Mesothelial cell of epicardium (in vitro differentiated cells): ENCODE measurements at regions not wholly inside any gene's neighbourhood (a gene's known extent, or its start where the extent isn't known, plus 50 kb on each side); places are given as distances from the start of the nearest gene placed in this dataset.

Experiments
- DNase-seq, 2 experiments: peaks; one replicate each; pipeline ENCODE4 v3.0.0; 2021; ENCODE audit warnings: low spot score in 2 of 2; ENCODE audit not compliant: unreplicated experiment in 2 of 2
- H3K27ac Mint-ChIP-seq: 2 replicates; pipeline ENCODE4 v1.8.0; 2021; ENCODE audit warnings: mixed read lengths
- H3K27me3 Mint-ChIP-seq: 2 replicates; pipeline ENCODE4 v1.8.0; 2021; ENCODE audit warnings: low read depth, mixed read lengths
- H3K36me3 Mint-ChIP-seq: 2 replicates; pipeline ENCODE4 v1.8.0; 2021; ENCODE audit warnings: mixed read lengths
- H3K4me1 Mint-ChIP-seq: 2 replicates; pipeline ENCODE4 v1.8.0; 2021; ENCODE audit warnings: mixed read lengths
- H3K4me3 Mint-ChIP-seq: 2 replicates; pipeline ENCODE4 v1.8.0; 2021; ENCODE audit warnings: mild to moderate bottlenecking, moderate library complexity, mixed read lengths
- H3K9me3 Mint-ChIP-seq: 2 replicates; pipeline ENCODE4 v1.8.0; 2021; ENCODE audit warnings: mixed read lengths
- CTCF ChIP-seq: fragments of 200-600 bp; sonication (generic); IDR thresholded peaks from one replicate; pipeline ENCODE4 v1.5.0; 2021; ENCODE audit warnings: antibody characterized with exemption; ENCODE audit not compliant: unreplicated experiment

GRCh38 chr1:81712425-81712824 is 88.3 kb upstream of the ADGRL2 start:
- Mint-ChIP-seq H3K4me3 (no peak overlapping the region), H3K27ac (no peak overlapping the region), H3K4me1 (peaks cover 20% of the 10 kb centered on the region), H3K27me3 (peaks cover 5% of the 10 kb centered on the region), H3K9me3 (no peaks in the 10 kb centered on the region), H3K36me3 (no peaks in the 10 kb centered on the region)
- TF ChIP-seq CTCF: no peak
- no peak for DNase-seq

- H3K9me3 Mint-ChIP-seq: no peaks in the 10 kb centered on the region
- no peak for TF ChIP-seq CTCF
- H3K4me3 Mint-ChIP-seq: no peak overlapping the region
- no peak overlapping the region for H3K27ac Mint-ChIP-seq
- no peaks in the 10 kb centered on the region for H3K27me3 Mint-ChIP-seq
- no peaks in the 10 kb centered on the region for H3K36me3 Mint-ChIP-seq
- H3K4me1 Mint-ChIP-seq: peaks cover 33% of the 10 kb centered on the region
- DNase-seq: no peak
These were observed 89.9 kb upstream of the ADGRL2 start for GRCh38 chr1:81710857-81711256.

GRCh38 chr1:81708250-81708649 is 92.5 kb upstream of the ADGRL2 start:
- no peaks in the 10 kb centered on the region for H3K9me3 Mint-ChIP-seq
- no peak overlapping the region for H3K27ac Mint-ChIP-seq
- no peak for TF ChIP-seq CTCF
- no peaks in the 10 kb centered on the region for H3K36me3 Mint-ChIP-seq
- peaks cover 34% of the 10 kb centered on the region for H3K4me1 Mint-ChIP-seq
- H3K27me3 Mint-ChIP-seq: no peaks in the 10 kb centered on the region
- no peak for DNase-seq
- no peak overlapping the region for H3K4me3 Mint-ChIP-seq

- Mint-ChIP-seq H3K4me1 (peaks cover 39% of the 10 kb centered on the region), H3K27me3 (no peaks in the 10 kb centered on the region), H3K36me3 (no peaks in the 10 kb centered on the region), H3K27ac (no peak overlapping the region), H3K9me3 (no peaks in the 10 kb centered on the region), H3K4me3 (no peak overlapping the region)
- TF ChIP-seq CTCF: no peak
- DNase-seq: no peak
These were observed 93.9 kb upstream of the ADGRL2 start for GRCh38 chr1:81706650-81707435.

DNA sequence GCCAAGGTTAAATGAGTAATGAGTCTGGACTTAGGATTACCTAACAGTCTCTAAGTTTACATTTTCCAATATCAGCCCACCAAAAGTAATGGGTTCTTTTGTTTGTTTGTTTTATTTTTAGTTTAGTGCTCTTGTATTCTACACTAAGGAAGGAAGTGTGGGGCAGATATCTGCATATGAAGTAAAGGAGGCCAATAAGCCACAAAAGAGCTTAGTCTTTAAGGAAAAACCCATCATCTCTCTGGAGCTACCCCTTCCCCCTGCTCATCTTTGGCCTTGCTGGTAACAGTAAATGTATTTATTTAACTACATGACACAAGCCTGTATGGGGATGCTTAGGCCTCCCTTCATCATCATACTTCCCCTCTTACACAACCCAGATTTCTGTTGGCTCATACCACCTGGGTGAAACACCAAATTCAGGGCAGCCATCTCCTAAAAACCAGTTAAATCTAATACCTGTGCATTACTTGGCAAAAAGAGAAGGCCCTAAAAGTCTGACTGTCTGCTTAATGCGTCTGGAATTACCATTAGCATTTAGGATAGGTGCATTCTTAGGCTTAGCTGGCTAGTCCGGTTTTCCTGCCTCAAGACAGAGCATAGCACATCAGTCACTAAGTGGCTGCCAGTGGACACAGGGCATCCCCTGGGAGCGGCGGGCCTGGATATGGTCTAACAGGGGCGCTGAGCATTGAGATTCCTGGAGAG is 96.8 kb upstream of the ADGRL2 start:
- Mint-ChIP-seq H3K36me3 (no peaks in the 10 kb centered on the region), H3K27ac (peak overlapping the region; percentile 19), H3K9me3 (no peaks in the 10 kb centered on the region), H3K4me3 (no peak overlapping the region), H3K4me1 (peaks cover 64% of the 10 kb centered on the region), H3K27me3 (no peaks in the 10 kb centered on the region)
- no peak for TF ChIP-seq CTCF
- no peak for DNase-seq
